GM12872 (cell line): ENCODE measurements at regions not wholly inside any gene's neighbourhood (a gene's known extent, or its start where the extent isn't known, plus 50 kb on each side); places are given as distances from the start of the nearest gene placed in this dataset.

Experiments used
- TF ChIP-seq, protein P1 (sequence below): IDR thresholded peaks from 3 replicates; pipeline ENCODE4 v1.5.1; 2011; ENCODE audit warnings: low read depth, mild to moderate bottlenecking, low read length, moderate library complexity; ENCODE audit not compliant: insufficient read depth

DNA sequence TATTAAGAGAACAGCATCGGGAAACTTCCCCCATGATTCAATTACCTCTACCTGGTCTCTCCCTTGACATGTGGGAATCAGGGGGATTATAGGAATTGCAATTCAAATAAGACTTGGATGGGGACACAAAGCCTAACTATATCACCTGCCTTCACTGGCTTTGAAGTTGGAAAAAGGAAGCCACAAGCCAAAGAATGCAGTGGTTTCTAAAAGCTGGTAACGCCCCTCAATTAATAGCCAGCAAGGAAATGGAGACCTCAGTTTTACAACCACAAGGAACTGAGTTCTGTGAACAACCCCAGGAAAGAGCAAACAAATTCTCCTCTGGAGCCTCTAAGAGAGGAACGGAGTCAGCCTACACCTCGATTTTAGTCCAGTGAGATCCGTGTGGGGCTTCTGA is 244.1 kb downstream of the TFAP2A start:
- TF ChIP-seq, protein P1, sequence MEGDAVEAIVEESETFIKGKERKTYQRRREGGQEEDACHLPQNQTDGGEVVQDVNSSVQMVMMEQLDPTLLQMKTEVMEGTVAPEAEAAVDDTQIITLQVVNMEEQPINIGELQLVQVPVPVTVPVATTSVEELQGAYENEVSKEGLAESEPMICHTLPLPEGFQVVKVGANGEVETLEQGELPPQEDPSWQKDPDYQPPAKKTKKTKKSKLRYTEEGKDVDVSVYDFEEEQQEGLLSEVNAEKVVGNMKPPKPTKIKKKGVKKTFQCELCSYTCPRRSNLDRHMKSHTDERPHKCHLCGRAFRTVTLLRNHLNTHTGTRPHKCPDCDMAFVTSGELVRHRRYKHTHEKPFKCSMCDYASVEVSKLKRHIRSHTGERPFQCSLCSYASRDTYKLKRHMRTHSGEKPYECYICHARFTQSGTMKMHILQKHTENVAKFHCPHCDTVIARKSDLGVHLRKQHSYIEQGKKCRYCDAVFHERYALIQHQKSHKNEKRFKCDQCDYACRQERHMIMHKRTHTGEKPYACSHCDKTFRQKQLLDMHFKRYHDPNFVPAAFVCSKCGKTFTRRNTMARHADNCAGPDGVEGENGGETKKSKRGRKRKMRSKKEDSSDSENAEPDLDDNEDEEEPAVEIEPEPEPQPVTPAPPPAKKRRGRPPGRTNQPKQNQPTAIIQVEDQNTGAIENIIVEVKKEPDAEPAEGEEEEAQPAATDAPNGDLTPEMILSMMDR = no peak

DNA sequence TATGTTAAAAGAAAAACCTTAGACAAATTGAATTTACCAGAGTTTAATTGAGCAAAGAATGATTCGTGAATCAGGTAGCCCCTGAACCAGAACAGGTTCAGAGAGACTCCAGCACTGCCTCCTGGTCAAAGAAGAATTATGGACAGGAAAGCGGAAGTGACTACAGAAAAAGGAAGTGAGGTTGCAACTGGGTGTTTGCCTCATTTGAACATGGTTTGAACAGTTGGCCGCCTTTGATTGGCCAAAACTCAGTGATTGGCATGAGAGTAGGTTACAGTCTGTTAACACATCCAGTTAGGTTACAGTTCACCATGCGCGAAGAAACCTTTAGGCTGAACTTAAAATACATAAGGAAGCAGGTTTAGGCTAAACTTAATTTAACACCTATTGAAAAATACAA is 248.8 kb downstream of the TFAP2A start:
- TF ChIP-seq, protein P1 = no peak

DNA sequence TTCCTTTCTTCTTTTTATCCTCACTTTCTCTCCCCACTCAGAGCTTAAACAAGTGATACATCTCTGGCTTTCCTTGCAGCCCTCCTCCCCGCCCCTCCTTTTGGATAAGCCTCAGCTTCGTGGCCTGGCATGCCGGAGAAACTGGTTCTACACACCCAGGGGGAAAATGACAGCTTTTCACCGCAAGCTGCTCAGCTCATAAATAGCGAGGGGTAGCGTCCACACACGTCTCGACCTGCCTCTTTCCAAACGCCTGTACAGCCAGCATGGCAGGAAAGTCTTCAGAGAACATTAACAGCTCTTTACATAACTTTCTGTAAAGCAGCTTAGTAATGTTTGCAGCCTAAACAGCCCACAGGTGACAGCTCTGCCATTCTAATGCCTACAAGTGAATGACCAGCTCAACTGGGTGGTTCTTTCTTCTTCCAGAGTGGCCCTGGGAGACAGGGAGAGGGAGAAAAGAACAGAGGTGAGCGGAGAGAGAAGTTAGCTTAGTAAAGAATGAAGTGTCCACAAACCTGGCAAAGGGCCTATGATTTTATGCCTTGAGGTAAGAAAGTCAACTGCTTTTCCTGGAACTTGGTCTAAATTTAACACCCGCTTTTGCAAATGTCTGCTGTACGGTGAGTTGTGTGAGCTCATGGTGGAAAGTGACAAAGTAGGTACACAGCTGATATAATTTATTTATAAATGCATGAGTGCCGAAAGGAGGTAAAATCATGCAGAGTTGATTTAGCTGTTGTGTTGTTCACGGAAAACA is 251.5 kb downstream of the TFAP2A start:
- TF ChIP-seq, protein P1 = no peak

DNA sequence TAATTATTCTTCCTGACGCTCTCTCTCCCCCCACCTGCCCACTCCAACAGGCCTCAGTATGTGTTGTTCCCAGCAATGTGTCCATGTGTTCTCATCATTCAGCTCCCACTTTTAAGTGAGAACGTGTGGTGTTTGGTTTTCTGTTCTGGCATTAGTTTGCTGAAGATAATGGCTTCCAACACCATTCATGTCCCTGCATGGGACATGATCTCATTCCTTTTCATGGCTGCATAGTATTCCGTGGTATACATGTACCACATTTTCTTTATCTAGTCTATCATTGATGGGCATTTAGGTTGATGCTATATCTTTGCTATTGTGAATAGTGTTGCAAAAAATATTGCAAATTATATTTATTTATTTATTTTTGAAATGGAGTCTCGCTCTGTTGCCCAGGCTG is 258.0 kb downstream of the TFAP2A start:
- TF ChIP-seq, protein P1 = no peak

DNA sequence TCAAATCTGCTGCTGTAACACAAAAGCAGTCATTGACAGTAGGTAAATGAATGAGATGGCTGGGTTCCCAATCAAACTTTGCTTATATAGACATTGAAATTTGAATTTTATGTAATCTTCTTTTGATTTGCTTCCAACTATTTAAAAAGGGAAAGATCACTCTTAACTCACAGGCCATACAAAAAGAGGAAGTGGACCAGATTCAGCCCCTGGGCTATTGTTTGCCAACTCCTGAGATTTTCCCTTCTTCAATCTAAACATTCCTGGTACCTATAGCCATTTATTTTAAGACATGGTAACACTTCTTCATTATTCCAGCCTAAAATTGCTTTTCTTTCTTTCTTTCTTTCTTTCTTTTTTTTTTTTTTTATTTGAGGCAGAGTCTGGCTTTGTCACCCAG is 260.6 kb downstream of the TFAP2A start:
- TF ChIP-seq, protein P1 = no peak

DNA sequence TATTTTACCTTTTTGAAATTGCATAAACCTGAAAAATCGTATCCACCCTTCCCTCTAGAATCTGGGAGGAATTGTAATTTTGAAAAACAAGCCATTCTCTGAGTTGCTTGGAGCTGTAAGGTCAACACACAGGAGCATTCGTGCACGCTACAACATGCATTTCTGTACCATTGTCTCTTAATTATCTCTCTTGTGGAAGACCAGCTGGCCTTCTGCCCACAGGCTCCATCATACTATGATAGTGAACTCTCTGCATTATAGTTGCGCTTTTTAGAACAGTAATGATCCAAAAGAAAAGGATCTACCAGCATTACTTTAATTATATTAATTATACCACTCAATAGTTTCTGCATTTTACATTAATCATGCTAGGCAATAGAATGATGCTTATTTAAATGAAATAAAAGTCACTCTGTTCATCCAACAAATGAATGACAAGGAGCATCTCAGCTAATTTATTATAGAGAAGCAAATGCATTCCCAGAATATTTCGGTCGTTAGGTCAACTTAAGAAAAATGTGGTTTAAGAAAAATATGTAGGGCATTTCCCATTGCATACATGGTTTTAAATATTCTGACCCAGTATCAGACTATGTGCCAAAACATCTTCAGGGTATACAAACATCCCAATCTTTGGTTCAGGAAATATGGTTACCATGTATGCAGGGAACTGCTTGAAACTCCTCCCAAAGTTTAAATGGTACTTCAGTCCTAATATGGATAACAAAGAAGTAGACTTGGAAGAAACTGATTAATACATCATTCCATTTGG is 263.5 kb downstream of the TFAP2A start:
- TF ChIP-seq, protein P1 = no peak

DNA sequence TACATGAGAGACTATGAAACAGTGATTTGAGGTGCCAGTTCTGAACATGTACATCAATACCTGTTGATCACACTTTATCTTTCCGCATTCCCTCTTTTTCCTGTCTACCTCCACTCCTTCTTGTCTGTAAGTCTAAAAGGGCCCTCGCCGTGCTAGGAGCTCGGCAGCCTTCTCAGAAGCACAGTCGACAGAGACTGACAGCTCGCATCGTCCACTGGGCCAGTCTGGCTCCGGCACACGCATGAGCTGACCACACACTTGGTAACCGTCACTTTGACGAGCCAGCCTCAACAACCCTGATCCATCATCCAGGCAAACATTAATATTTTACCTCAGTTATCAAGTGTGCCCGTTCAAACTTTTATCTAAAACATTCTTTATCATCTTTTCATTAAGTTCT is 265.3 kb downstream of the TFAP2A start:
- TF ChIP-seq, protein P1 = no peak
